Endothelial cell of umbilical vein (primary cell): ENCODE measurements at regions not wholly inside any gene's neighbourhood (a gene's known extent, or its start where the extent isn't known, plus 50 kb on each side); places are given as distances from the start of the nearest gene placed in this dataset.

Source experiments
- BruUV-seq: library from RNA; stranded (reverse); fragments of 400-500 nt; replicated peaks from 2 replicates; lab custom pipeline; 2021; lab: Mats Ljungman, UMichigan
- CTCF ChIA-PET: fragments of 300-600, 350-600 bp; sonication (Branson Sonifier 250); formaldehyde crosslinking; loops from one replicate; lab custom pipeline; 2021; ENCODE audit warnings: antibody characterized with exemption, inconsistent platforms; lab: Charles Lee
- POLR2A ChIA-PET: fragments of 300-600, 350-600 bp; sonication (Branson Sonifier 250); formaldehyde crosslinking; loops from one replicate; lab custom pipeline; 2021; ENCODE audit warnings: antibody characterized with exemption, inconsistent platforms; lab: Charles Lee
- DNase-seq: peaks from one replicate; pipeline ENCODE4 v3.0.0-alpha.2; 2011; ENCODE audit warnings: low read depth, low spot score
- FAIRE-seq: peaks from 2 replicates; lab custom pipeline; 2011; peaks lifted over from hg19 to GRCh38; lab: Jason Lieb, UNC
- H2AFZ ChIP-seq: 2 replicates; pipeline ENCODE4 v1.6.0; 2012; ENCODE audit warnings: low read depth, low read length, control low read depth, inconsistent platforms
- H3K27ac ChIP-seq: 2 replicates; pipeline ENCODE4 v1.5.1; 2011; ENCODE audit warnings: low read depth, mild to moderate bottlenecking, control low read depth, low read length, moderate library complexity; ENCODE audit not compliant: insufficient read depth
- H3K27me3 ChIP-seq, 2 experiments: 2 replicates each; pipeline versions ENCODE4 v1.6.0 to v1.6.1; 2011; ENCODE audit warnings: low read length in 2 of 2, mixed read lengths in 1 of 2; ENCODE audit not compliant: control insufficient read depth in 2 of 2, insufficient read depth in 2 of 2
- H3K36me3 ChIP-seq, 2 experiments: 2 replicates in 1 of 2; 3 replicates in 1 of 2; pipeline ENCODE4 v1.5.1; 2011; ENCODE audit warnings: low read length in 2 of 2, mild to moderate bottlenecking in 1 of 2, moderate library complexity in 1 of 2; ENCODE audit not compliant: control insufficient read depth in 2 of 2, insufficient read depth in 2 of 2; ENCODE audit errors: extremely low read depth in 1 of 2
- H3K4me1 ChIP-seq: 3 replicates; pipeline ENCODE4 v1.5.1; 2011; ENCODE audit warnings: mild to moderate bottlenecking, low read length; ENCODE audit not compliant: control insufficient read depth, insufficient read depth; ENCODE audit errors: extremely low read depth
- H3K4me2 ChIP-seq: 2 replicates; pipeline ENCODE4 v1.6.1; 2011; ENCODE audit warnings: low read length, control low read depth, mixed read lengths; ENCODE audit not compliant: insufficient read depth
- H3K4me3 ChIP-seq, 3 experiments: fragments of 200-600 bp in 1 of 3; sonication (generic), shearing (Covaris generic) in 1 of 3; replicated peaks in 1 of 3; 2 replicates each; pipeline ENCODE4 v1.5.1; 2011 to 2016; ENCODE audit warnings: control low read depth in 3 of 3, low read length in 3 of 3, mild to moderate bottlenecking in 2 of 3, inconsistent platforms in 1 of 3, low read depth in 1 of 3, moderate library complexity in 1 of 3; ENCODE audit not compliant: insufficient read depth in 1 of 3
- H3K79me2 ChIP-seq: 2 replicates; pipeline ENCODE4 v1.6.0; 2012; ENCODE audit warnings: low read length, inconsistent platforms; ENCODE audit not compliant: control insufficient read depth, insufficient read depth
- H3K9ac ChIP-seq: replicated peaks from 2 replicates; pipeline ENCODE3; 2011; ENCODE audit warnings: low read length, control low read depth; ENCODE audit not compliant: insufficient read depth; ENCODE audit errors: extremely low read depth
- H3K9me1 ChIP-seq: replicated peaks from 3 replicates; pipeline ENCODE4 v1.6.0; 2011; ENCODE audit warnings: mild to moderate bottlenecking, low read length; ENCODE audit not compliant: control insufficient read depth, insufficient read depth; ENCODE audit errors: extremely low read depth
- H3K9me3 ChIP-seq: replicated peaks from 2 replicates; pipeline ENCODE4 v1.5.1; 2012; ENCODE audit warnings: low read length, inconsistent platforms; ENCODE audit not compliant: control insufficient read depth, insufficient read depth
- H4K20me1 ChIP-seq: replicated peaks from 2 replicates; pipeline ENCODE3; 2011; ENCODE audit warnings: mild to moderate bottlenecking, low read length; ENCODE audit not compliant: control insufficient read depth, insufficient read depth; ENCODE audit errors: extremely low read depth
- CTCF ChIP-seq, 2 donors: IDR thresholded peaks; 1 replicate in 1 of 2; 2 replicates in 1 of 2; pipeline ENCODE4 v1.5.1; 2011; ENCODE audit warnings: low read length in 2 of 2, mild to moderate bottlenecking in 2 of 2, moderate library complexity in 2 of 2, control low read depth in 1 of 2, inconsistent platforms in 1 of 2, low read depth in 1 of 2; ENCODE audit not compliant: insufficient read depth in 1 of 2; ENCODE audit errors: extremely low read depth in 1 of 2
- EZH2 ChIP-seq: IDR thresholded peaks from 2 replicates; pipeline ENCODE4 v1.6.1; 2012; ENCODE audit warnings: borderline replicate concordance, low read depth, mild to moderate bottlenecking, moderate library complexity, low read length, inconsistent platforms; ENCODE audit not compliant: severe bottlenecking
- FOS ChIP-seq: IDR thresholded peaks from 2 replicates; pipeline ENCODE4 v1.6.1; 2011; ENCODE audit warnings: mild to moderate bottlenecking, low read length, moderate library complexity, borderline replicate concordance; ENCODE audit not compliant: insufficient read depth
- GATA2 ChIP-seq: IDR thresholded peaks from 2 replicates; pipeline ENCODE4 v1.7.0; 2011; ENCODE audit warnings: low read depth, mild to moderate bottlenecking, moderate library complexity, mixed read lengths, low read length; ENCODE audit not compliant: insufficient read length, insufficient read depth
- JUN ChIP-seq: IDR thresholded peaks from 2 replicates; pipeline ENCODE4 v1.6.1; 2011; ENCODE audit warnings: borderline replicate concordance, low read depth; ENCODE audit not compliant: insufficient read length, insufficient read depth
- MAX ChIP-seq: IDR thresholded peaks from 2 replicates; pipeline ENCODE4 v1.6.1; 2011; ENCODE audit not compliant: insufficient read depth, insufficient read length
- MYC ChIP-seq: IDR thresholded peaks from one replicate; pipeline ENCODE4 v1.6.1; 2011; ENCODE audit warnings: mild to moderate bottlenecking, low read depth, low read length
- POLR2A ChIP-seq: IDR thresholded peaks from 2 replicates; pipeline ENCODE4 v1.6.1; 2012; ENCODE audit warnings: low read depth, mild to moderate bottlenecking, control low read depth, low read length
- POLR2AphosphoS5 ChIP-seq: IDR thresholded peaks from 2 replicates; pipeline ENCODE4 v1.6.1; 2012; ENCODE audit warnings: low read depth, mild to moderate bottlenecking, control low read depth, low read length, moderate library complexity; ENCODE audit not compliant: insufficient read depth
- dilution Hi-C: fragments of 300-500 bp; cut with MboI; formaldehyde crosslinking; loops from one replicate; pipeline ENCODE4 v1.15.0; 2019; ENCODE audit warnings: low sequenced_read_pairs; ENCODE audit not compliant: extremely low pct_ligation_motif_present
- intact Hi-C: fragments of 100-400 bp; cut with micrococcal nuclease; formaldehyde crosslinking; loops from one replicate; pipeline ENCODE4 v1.10.0; 2022

GRCh38 chr3:102586485-102586884, 151.7 kb downstream of the ZPLD1 start:
- Histone ChIP-seq H3K4me3 (no peak overlapping the region), H4K20me1 (no peaks in the 10 kb centered on the region), H3K4me1 (no peaks in the 10 kb centered on the region), H3K9me3 (no peaks in the 10 kb centered on the region), H2AFZ (no peak overlapping the region), H3K79me2 (no peaks in the 10 kb centered on the region), H3K9me1 (no peaks in the 10 kb centered on the region), H3K27ac (no peak overlapping the region), H3K9ac (no peak overlapping the region), H3K27me3 (no peaks in the 10 kb centered on the region), H3K36me3 (no peaks in the 10 kb centered on the region), H3K4me2 (no peak overlapping the region)
- ChIA-PET CTCF (no interaction called here), POLR2A (no interaction called here)
- dilution Hi-C loops, result no loop called here
- BruUV-seq, result no TSS peak
- intact Hi-C loops, result no loop called here
- DNase-seq (no peak), FAIRE-seq (no peak)
- no peak for TF ChIP-seq POLR2A
- no peak for TF ChIP-seq POLR2AphosphoS5
- TF ChIP-seq GATA2, result no peak
- no peak for TF ChIP-seq JUN
- TF ChIP-seq MYC, result no peak
- no peak for TF ChIP-seq EZH2
- TF ChIP-seq CTCF (IDR thresholded peaks at IDR 0.05; ENCODE audit: extremely low read depth in 1 of 2, insufficient read depth in 1 of 2, low read depth in 1 of 2, low read length in 2 of 2), result no peak
- no peak for TF ChIP-seq FOS
- TF ChIP-seq MAX, result no peak
